Stimulated activated effector memory CD8-positive, alpha-beta T cell treated with anti-CD3 and anti-CD28 coated beads, Interleukin-12 subunit alpha, Interleukin-12 subunit beta, amount 100 ng/mL, for 72 hours (primary cell): ENCODE measurements at regions not wholly inside any gene's neighbourhood (a gene's known extent, or its start where the extent isn't known, plus 50 kb on each side); places are given as distances from the start of the nearest gene placed in this dataset.

Source experiments
- ATAC-seq: fragments of 150-1000 bp; cut with Tn5 transposase; 2 replicates; pipeline ENCODE4 v1.10.0; 2021
- DNase-seq, 2 donors: peaks; one replicate each; pipeline ENCODE4 v3.0.0; 2021 to 2022; ENCODE audit warnings: low spot score in 2 of 2
- H3K27ac Mint-ChIP-seq: one replicate; pipeline ENCODE4 v1.8.0; 2022; ENCODE audit warnings: mild to moderate bottlenecking, mixed read lengths
- H3K36me3 Mint-ChIP-seq: one replicate; pipeline ENCODE4 v1.8.0; 2022; ENCODE audit warnings: mild to moderate bottlenecking, mixed read lengths
- H3K4me1 Mint-ChIP-seq: one replicate; pipeline ENCODE4 v1.8.0; 2022; ENCODE audit warnings: mixed read lengths
- H3K4me3 Mint-ChIP-seq: one replicate; pipeline ENCODE4 v1.8.0; 2022; ENCODE audit warnings: mild to moderate bottlenecking, mixed read lengths
- H3K9me3 Mint-ChIP-seq: one replicate; pipeline ENCODE4 v1.8.0; 2022; ENCODE audit warnings: mixed read lengths

- DNase-seq, result no peak
- Mint-ChIP-seq H3K9me3 (peaks cover 8% of the 10 kb centered on the region), H3K4me3 (no peak overlapping the region), H3K4me1 (no peaks in the 10 kb centered on the region), H3K36me3 (no peaks in the 10 kb centered on the region), H3K27ac (no peak overlapping the region)
- ATAC-seq, result no peak
Measured at GRCh38 chr13:103213152-103213551, 146.9 kb upstream of the SLC10A2 start.

GRCh38 chr13:103210348-103210747 lies 144.1 kb upstream of the SLC10A2 start:
- H3K4me3 Mint-ChIP-seq, result no peak overlapping the region
- no peak overlapping the region for H3K27ac Mint-ChIP-seq
- DNase-seq (no peak), ATAC-seq (no peak)
- H3K4me1 Mint-ChIP-seq, result no peaks in the 10 kb centered on the region
- H3K9me3 Mint-ChIP-seq, result peaks cover 3% of the 10 kb centered on the region
- H3K36me3 Mint-ChIP-seq, result no peaks in the 10 kb centered on the region

- no peak for ATAC-seq
- Mint-ChIP-seq H3K4me3 (no peak overlapping the region), H3K27ac (no peak overlapping the region), H3K36me3 (no peaks in the 10 kb centered on the region), H3K9me3 (peaks cover 4% of the 10 kb centered on the region), H3K4me1 (no peaks in the 10 kb centered on the region)
- no peak for DNase-seq
Measured at GRCh38 chr13:103203735-103204330, 137.6 kb upstream of the SLC10A2 start.

GRCh38 chr13:103200118-103200885 lies 134.1 kb upstream of the SLC10A2 start:
- DNase-seq, result no peak
- Mint-ChIP-seq H3K4me1 (no peaks in the 10 kb centered on the region), H3K4me3 (no peak overlapping the region), H3K9me3 (peaks cover 6% of the 10 kb centered on the region), H3K27ac (no peak overlapping the region), H3K36me3 (no peaks in the 10 kb centered on the region)
- no peak for ATAC-seq

GRCh38 chr13:103199380-103200088 lies 133.3 kb upstream of the SLC10A2 start:
- no peak overlapping the region for H3K4me3 Mint-ChIP-seq
- no peak overlapping the region for H3K27ac Mint-ChIP-seq
- no peak for ATAC-seq
- DNase-seq, result no peak
- peaks cover 6% of the 10 kb centered on the region for H3K9me3 Mint-ChIP-seq
- H3K36me3 Mint-ChIP-seq, result no peaks in the 10 kb centered on the region
- no peaks in the 10 kb centered on the region for H3K4me1 Mint-ChIP-seq

- Mint-ChIP-seq H3K27ac (no peak overlapping the region), H3K36me3 (no peaks in the 10 kb centered on the region), H3K9me3 (peaks cover 6% of the 10 kb centered on the region), H3K4me3 (no peak overlapping the region), H3K4me1 (no peaks in the 10 kb centered on the region)
- DNase-seq (no peak), ATAC-seq (no peak)
Measured at GRCh38 chr13:103196356-103196755, 130.1 kb upstream of the SLC10A2 start.

GRCh38 chr13:103195762-103196161 lies 129.5 kb upstream of the SLC10A2 start:
- H3K36me3 Mint-ChIP-seq, result no peaks in the 10 kb centered on the region
- DNase-seq (no peak), ATAC-seq (no peak)
- no peaks in the 10 kb centered on the region for H3K4me1 Mint-ChIP-seq
- peaks cover 6% of the 10 kb centered on the region for H3K9me3 Mint-ChIP-seq
- H3K4me3 Mint-ChIP-seq, result no peak overlapping the region
- H3K27ac Mint-ChIP-seq, result no peak overlapping the region

- Mint-ChIP-seq H3K27ac (no peak overlapping the region), H3K36me3 (no peaks in the 10 kb centered on the region), H3K9me3 (peaks cover 6% of the 10 kb centered on the region), H3K4me3 (no peak overlapping the region), H3K4me1 (no peaks in the 10 kb centered on the region)
- DNase-seq (no peak), ATAC-seq (no peak)
Measured at GRCh38 chr13:103194871-103195270, 128.7 kb upstream of the SLC10A2 start.

- no peak overlapping the region for H3K27ac Mint-ChIP-seq
- DNase-seq (no peak), ATAC-seq (no peak)
- H3K9me3 Mint-ChIP-seq, result no peaks in the 10 kb centered on the region
- no peaks in the 10 kb centered on the region for H3K36me3 Mint-ChIP-seq
- no peak overlapping the region for H3K4me3 Mint-ChIP-seq
- no peaks in the 10 kb centered on the region for H3K4me1 Mint-ChIP-seq
Measured at GRCh38 chr13:103192511-103193135, 126.4 kb upstream of the SLC10A2 start.

- no peaks in the 10 kb centered on the region for H3K36me3 Mint-ChIP-seq
- no peak overlapping the region for H3K27ac Mint-ChIP-seq
- no peak overlapping the region for H3K4me3 Mint-ChIP-seq
- H3K9me3 Mint-ChIP-seq, result no peaks in the 10 kb centered on the region
- no peak for ATAC-seq
- DNase-seq, result no peak
- no peaks in the 10 kb centered on the region for H3K4me1 Mint-ChIP-seq
Measured at GRCh38 chr13:103190841-103191240, 124.6 kb upstream of the SLC10A2 start.

- Mint-ChIP-seq H3K9me3 (no peaks in the 10 kb centered on the region), H3K27ac (no peak overlapping the region), H3K4me3 (no peak overlapping the region), H3K36me3 (no peaks in the 10 kb centered on the region), H3K4me1 (no peaks in the 10 kb centered on the region)
- DNase-seq (no peak), ATAC-seq (no peak)
Measured at GRCh38 chr13:103188713-103189326, 122.6 kb upstream of the SLC10A2 start.

GRCh38 chr13:103187721-103188156 lies 121.5 kb upstream of the SLC10A2 start:
- no peak overlapping the region for H3K4me3 Mint-ChIP-seq
- peaks cover 2% of the 10 kb centered on the region for H3K9me3 Mint-ChIP-seq
- ATAC-seq, result no peak
- no peaks in the 10 kb centered on the region for H3K36me3 Mint-ChIP-seq
- no peaks in the 10 kb centered on the region for H3K4me1 Mint-ChIP-seq
- DNase-seq, result no peak
- H3K27ac Mint-ChIP-seq, result no peak overlapping the region

- H3K4me3 Mint-ChIP-seq, result no peak overlapping the region
- peaks cover 2% of the 10 kb centered on the region for H3K9me3 Mint-ChIP-seq
- H3K36me3 Mint-ChIP-seq, result no peaks in the 10 kb centered on the region
- no peak overlapping the region for H3K27ac Mint-ChIP-seq
- ATAC-seq, result no peak
- no peaks in the 10 kb centered on the region for H3K4me1 Mint-ChIP-seq
- DNase-seq, result no peak
Measured at GRCh38 chr13:103184413-103184812, 118.2 kb upstream of the SLC10A2 start.

GRCh38 chr13:103178986-103179943 lies 113.0 kb upstream of the SLC10A2 start:
- Mint-ChIP-seq H3K4me3 (no peak overlapping the region), H3K27ac (no peak overlapping the region), H3K4me1 (no peaks in the 10 kb centered on the region), H3K9me3 (peaks cover 2% of the 10 kb centered on the region), H3K36me3 (no peaks in the 10 kb centered on the region)
- DNase-seq (no peak), ATAC-seq (no peak)
